ENCODE measurements at regions not wholly inside any gene's neighbourhood (a gene's known extent, or its start where the extent isn't known, plus 50 kb on each side); places are given as distances from the start of the nearest gene placed in this dataset.
A peak's percentile ranks its signal among the peaks of the same experiment; 100 is the strongest.

DNA sequence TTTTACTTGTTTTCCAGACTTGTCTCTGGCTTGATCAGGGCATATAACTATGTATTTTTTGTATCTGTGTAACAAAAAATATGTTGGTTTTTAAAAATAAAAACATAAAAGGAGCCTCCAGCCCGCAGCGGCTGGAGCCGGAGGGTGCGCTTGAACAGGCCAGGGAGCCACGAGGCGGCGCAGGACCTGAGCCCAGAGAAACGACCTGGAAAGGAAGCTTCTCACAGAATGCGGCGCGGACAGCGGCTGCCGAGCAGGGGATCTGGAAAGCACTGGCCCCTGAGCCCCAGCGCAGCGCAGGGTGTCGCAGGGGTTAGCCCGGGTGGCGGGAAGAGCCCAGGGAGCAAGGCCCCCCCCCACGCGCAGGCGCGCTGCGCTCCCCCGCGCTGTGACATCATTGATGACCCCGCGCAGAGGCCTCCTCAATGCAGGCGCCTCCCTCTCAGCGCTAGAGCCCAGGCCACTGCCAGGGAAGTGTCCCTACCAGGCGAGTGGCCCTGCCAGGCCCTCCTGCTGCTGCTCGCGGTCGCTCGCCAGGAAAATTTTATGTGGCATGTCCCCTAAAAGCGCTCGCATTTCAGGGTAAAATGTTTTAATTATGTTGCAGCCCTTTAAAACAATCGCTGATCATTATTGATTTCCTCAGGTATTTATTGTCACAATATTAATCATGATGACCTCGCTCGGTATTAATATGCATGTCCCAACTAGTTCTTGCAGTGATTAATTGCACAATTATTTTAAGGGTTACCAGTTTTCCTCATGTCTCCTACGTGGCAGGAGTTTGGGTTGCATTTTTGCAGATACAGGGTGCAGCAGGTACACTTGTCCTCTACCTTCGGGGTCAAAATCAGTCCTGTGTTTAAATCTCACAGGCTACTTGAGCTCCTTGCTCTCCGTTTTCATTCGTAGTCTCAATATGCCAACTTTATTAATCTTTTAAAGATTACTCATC, 134.2 kb downstream of the USP22 start:
- TF ChIP-seq, protein P1, sequence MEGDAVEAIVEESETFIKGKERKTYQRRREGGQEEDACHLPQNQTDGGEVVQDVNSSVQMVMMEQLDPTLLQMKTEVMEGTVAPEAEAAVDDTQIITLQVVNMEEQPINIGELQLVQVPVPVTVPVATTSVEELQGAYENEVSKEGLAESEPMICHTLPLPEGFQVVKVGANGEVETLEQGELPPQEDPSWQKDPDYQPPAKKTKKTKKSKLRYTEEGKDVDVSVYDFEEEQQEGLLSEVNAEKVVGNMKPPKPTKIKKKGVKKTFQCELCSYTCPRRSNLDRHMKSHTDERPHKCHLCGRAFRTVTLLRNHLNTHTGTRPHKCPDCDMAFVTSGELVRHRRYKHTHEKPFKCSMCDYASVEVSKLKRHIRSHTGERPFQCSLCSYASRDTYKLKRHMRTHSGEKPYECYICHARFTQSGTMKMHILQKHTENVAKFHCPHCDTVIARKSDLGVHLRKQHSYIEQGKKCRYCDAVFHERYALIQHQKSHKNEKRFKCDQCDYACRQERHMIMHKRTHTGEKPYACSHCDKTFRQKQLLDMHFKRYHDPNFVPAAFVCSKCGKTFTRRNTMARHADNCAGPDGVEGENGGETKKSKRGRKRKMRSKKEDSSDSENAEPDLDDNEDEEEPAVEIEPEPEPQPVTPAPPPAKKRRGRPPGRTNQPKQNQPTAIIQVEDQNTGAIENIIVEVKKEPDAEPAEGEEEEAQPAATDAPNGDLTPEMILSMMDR (IDR thresholded peaks at IDR 0.05): peak in 5 of 6 experiments; percentile 24 to 58 (median 42)
- peak in 1 of 2 donors; percentile 73 for TF ChIP-seq POLR2A (IDR thresholded peaks at IDR 0.05)
